GM23338 (cell line): ENCODE measurements at regions not wholly inside any gene's neighbourhood (a gene's known extent, or its start where the extent isn't known, plus 50 kb on each side); places are given as distances from the start of the nearest gene placed in this dataset.

Experiments used
- ATAC-seq: fragments of 200-7000 bp; cut with Tn5 transposase; 3 replicates; pipeline ENCODE4 v1.9.1; 2020
- DNase-seq: peaks from one replicate; pipeline ENCODE4 v3.0.0-alpha.2; 2015; ENCODE audit warnings: low spot score
- H2AFZ ChIP-seq: fragments of 200-600 bp; sonication (generic); 2 replicates; pipeline ENCODE4 v1.8.0; 2016; ENCODE audit warnings: antibody characterized with exemption, mild to moderate bottlenecking, moderate library complexity
- H3F3A ChIP-seq: fragments of 200-600 bp; sonication (generic); replicated peaks from 2 replicates; pipeline ENCODE4 v1.8.0; 2017; ENCODE audit warnings: antibody characterized with exemption, mixed run types, low read depth
- H3K27ac ChIP-seq: fragments of 200-600 bp; sonication (generic); 2 replicates; pipeline ENCODE4 v1.6.1; 2016; ENCODE audit warnings: low read depth
- H3K27me3 ChIP-seq: fragments of 200-600 bp; sonication (generic); 2 replicates; pipeline ENCODE4 v1.8.0; 2016; ENCODE audit warnings: mild to moderate bottlenecking, mixed run types, moderate library complexity; ENCODE audit not compliant: insufficient read depth
- H3K36me3 ChIP-seq: fragments of 200-600 bp; sonication (generic); 2 replicates; pipeline ENCODE4 v1.8.0; 2016; ENCODE audit warnings: mild to moderate bottlenecking; ENCODE audit not compliant: insufficient read depth
- H3K4me1 ChIP-seq: fragments of 200-600 bp; sonication (generic); 2 replicates; pipeline ENCODE4 v1.8.0; 2016; ENCODE audit warnings: mild to moderate bottlenecking, moderate library complexity; ENCODE audit not compliant: insufficient read depth
- H3K4me2 ChIP-seq: fragments of 200-600 bp; sonication (generic); 2 replicates; pipeline ENCODE4 v1.7.1; 2017; ENCODE audit warnings: mixed run types
- H3K4me3 ChIP-seq: fragments of 200-600 bp; sonication (generic); 2 replicates; pipeline ENCODE4 v1.6.1; 2016; ENCODE audit warnings: mixed run types
- H3K79me2 ChIP-seq: fragments of 200-600 bp; sonication (generic); replicated peaks from 2 replicates; pipeline ENCODE4 v1.8.0; 2017; ENCODE audit warnings: mild to moderate bottlenecking; ENCODE audit not compliant: insufficient read depth
- H3K9me2 ChIP-seq: fragments of 200-600 bp; sonication (generic); 2 replicates; pipeline ENCODE4 v1.8.0; 2017; ENCODE audit not compliant: insufficient read depth
- H4K20me1 ChIP-seq: fragments of 200-600 bp; sonication (generic); replicated peaks from 2 replicates; pipeline ENCODE4 v1.8.0; 2017; ENCODE audit warnings: mild to moderate bottlenecking; ENCODE audit not compliant: insufficient read depth
- H3K27ac Mint-ChIP-seq: 2 replicates; pipeline ENCODE4 v1.8.0; 2020; ENCODE audit warnings: inconsistent platforms, mild to moderate bottlenecking, moderate library complexity, mixed read lengths
- H3K27me3 Mint-ChIP-seq: 3 replicates; pipeline ENCODE4 v1.8.0; 2022; ENCODE audit warnings: low read depth, mild to moderate bottlenecking, moderate library complexity, mixed read lengths, inconsistent platforms; ENCODE audit not compliant: insufficient read depth, poor library complexity
- H3K36me3 Mint-ChIP-seq: 3 replicates; pipeline ENCODE4 v1.8.0; 2021; ENCODE audit warnings: low read depth, mild to moderate bottlenecking, inconsistent platforms, moderate library complexity, mixed read lengths
- H3K4me1 Mint-ChIP-seq: 3 replicates; pipeline ENCODE4 v1.8.0; 2020; ENCODE audit warnings: mild to moderate bottlenecking, inconsistent platforms, mixed read lengths
- H3K4me3 Mint-ChIP-seq: 3 replicates; pipeline ENCODE4 v1.8.0; 2021; ENCODE audit warnings: moderate library complexity, mild to moderate bottlenecking, inconsistent platforms, mixed read lengths
- H3K9me3 Mint-ChIP-seq: 3 replicates; pipeline ENCODE4 v1.8.0; 2020; ENCODE audit warnings: moderate library complexity, mild to moderate bottlenecking, inconsistent platforms, mixed read lengths
- EZH2 ChIP-seq: fragments of 200-600 bp; sonication (generic); IDR thresholded peaks from one replicate; pipeline ENCODE4 v1.8.0; 2017; ENCODE audit warnings: antibody characterized with exemption, mild to moderate bottlenecking, low read depth; ENCODE audit not compliant: unreplicated experiment
- POLR2AphosphoS5 ChIP-seq: IDR thresholded peaks from 2 replicates; pipeline ENCODE4 v1.6.1; 2016; ENCODE audit warnings: antibody characterized with exemption, low read depth
- TF ChIP-seq, protein P1 (sequence below): IDR thresholded peaks from 2 replicates; pipeline ENCODE4 v1.6.1; 2016; ENCODE audit warnings: antibody characterized with exemption
- TF ChIP-seq, protein P2 (sequence below), 2 experiments: fragments of 200-600 bp in 1 of 2; sonication (generic) in 1 of 2; conservative IDR thresholded peaks; 2 replicates each; pipeline versions ENCODE4 v1.5.1 to v1.6.1; 2016 to 2017; ENCODE audit warnings: antibody characterized with exemption in 2 of 2, low read depth in 2 of 2, mild to moderate bottlenecking in 2 of 2, moderate library complexity in 1 of 2
- TF ChIP-seq, protein P3 (sequence below): IDR thresholded peaks from one replicate; pipeline ENCODE4 v1.6.1; 2018; ENCODE audit warnings: antibody characterized with exemption; ENCODE audit not compliant: unreplicated experiment
- TF ChIP-seq, protein P4 (sequence below): fragments of 250-450 bp; sonication (Bioruptor Pico); IDR thresholded peaks from 2 replicates; pipeline ENCODE4 v1.5.0; 2020; ENCODE audit warnings: mild to moderate bottlenecking, moderate library complexity

DNA sequence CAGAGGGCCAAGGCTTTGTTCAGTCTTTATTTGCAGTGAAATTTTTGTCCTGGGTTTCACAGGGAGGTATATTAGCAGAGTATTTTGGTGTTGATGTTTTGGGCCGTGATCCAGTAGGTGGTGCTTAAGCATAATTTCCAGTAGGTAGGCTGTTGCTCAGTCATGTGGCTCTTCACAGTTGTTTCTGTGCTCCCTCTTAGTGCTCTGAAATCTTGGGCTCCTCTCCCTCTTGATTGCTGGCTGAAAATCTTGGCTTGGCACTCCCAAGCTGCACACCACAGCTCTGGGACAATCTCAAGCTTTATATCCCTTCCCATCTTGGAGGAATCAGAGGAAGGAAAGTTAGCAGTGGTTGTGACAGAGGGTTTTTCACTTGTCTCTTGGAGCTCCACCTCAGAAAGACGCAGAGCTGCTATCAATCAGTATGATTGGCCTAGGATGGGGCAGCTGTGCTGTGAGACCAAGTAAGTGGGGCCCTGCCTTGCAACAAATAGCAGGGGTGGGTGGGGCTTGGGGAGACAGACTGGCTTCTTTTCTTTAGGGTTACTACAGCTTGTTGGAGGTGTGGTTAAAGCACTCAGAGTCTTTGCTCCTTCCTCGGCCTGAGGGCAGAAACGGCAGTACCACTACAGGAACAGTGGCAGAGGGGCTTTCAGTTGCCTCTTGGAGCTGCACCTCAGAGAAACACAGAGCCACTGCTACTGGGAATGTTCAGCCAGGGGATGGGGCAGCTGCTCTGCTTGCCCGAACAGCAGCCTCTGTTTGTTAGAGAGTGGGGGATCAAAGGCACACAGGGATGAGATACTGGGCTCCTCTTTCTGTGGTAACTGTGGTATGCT is 627.0 kb downstream of the SI start:
- Histone ChIP-seq H3K36me3 (no peaks in the 10 kb centered on the region; the same call in 1 of the 2 replicates), H3K27me3 (no peaks in the 10 kb centered on the region), H3K4me1 (peaks cover 6% of the 10 kb centered on the region; the same call in 1 of the 2 replicates), H2AFZ (peak overlapping the region; percentile 98), H4K20me1 (no peaks in the 10 kb centered on the region), H3F3A (no peaks in the 10 kb centered on the region), H3K27ac (no peak overlapping the region), H3K4me2 (no peak overlapping the region), H3K4me3 (no peak overlapping the region), H3K79me2 (no peaks in the 10 kb centered on the region), H3K9me2 (peaks cover 4% of the 10 kb centered on the region)
- peaks cover 10% of the 10 kb centered on the region; the same call in 1 of the 3 replicates for H3K36me3 Mint-ChIP-seq
- H3K9me3 Mint-ChIP-seq, result peaks cover 17% of the 10 kb centered on the region
- peaks cover 6% of the 10 kb centered on the region; the same call in 2 of the 3 replicates for H3K4me1 Mint-ChIP-seq
- H3K4me3 Mint-ChIP-seq, result no peak overlapping the region
- H3K27ac Mint-ChIP-seq, result no peak overlapping the region
- TF ChIP-seq, protein P1, sequence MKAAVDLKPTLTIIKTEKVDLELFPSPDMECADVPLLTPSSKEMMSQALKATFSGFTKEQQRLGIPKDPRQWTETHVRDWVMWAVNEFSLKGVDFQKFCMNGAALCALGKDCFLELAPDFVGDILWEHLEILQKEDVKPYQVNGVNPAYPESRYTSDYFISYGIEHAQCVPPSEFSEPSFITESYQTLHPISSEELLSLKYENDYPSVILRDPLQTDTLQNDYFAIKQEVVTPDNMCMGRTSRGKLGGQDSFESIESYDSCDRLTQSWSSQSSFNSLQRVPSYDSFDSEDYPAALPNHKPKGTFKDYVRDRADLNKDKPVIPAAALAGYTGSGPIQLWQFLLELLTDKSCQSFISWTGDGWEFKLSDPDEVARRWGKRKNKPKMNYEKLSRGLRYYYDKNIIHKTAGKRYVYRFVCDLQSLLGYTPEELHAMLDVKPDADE, result no peak
- TF ChIP-seq, protein P2, sequence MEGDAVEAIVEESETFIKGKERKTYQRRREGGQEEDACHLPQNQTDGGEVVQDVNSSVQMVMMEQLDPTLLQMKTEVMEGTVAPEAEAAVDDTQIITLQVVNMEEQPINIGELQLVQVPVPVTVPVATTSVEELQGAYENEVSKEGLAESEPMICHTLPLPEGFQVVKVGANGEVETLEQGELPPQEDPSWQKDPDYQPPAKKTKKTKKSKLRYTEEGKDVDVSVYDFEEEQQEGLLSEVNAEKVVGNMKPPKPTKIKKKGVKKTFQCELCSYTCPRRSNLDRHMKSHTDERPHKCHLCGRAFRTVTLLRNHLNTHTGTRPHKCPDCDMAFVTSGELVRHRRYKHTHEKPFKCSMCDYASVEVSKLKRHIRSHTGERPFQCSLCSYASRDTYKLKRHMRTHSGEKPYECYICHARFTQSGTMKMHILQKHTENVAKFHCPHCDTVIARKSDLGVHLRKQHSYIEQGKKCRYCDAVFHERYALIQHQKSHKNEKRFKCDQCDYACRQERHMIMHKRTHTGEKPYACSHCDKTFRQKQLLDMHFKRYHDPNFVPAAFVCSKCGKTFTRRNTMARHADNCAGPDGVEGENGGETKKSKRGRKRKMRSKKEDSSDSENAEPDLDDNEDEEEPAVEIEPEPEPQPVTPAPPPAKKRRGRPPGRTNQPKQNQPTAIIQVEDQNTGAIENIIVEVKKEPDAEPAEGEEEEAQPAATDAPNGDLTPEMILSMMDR (conservative IDR thresholded peaks at IDR 0.05; ENCODE audit: low read depth in 2 of 2), result peak in 1 of 2 experiments; percentile 33; a peak in 1 of 4 replicates
- TF ChIP-seq, protein P3, sequence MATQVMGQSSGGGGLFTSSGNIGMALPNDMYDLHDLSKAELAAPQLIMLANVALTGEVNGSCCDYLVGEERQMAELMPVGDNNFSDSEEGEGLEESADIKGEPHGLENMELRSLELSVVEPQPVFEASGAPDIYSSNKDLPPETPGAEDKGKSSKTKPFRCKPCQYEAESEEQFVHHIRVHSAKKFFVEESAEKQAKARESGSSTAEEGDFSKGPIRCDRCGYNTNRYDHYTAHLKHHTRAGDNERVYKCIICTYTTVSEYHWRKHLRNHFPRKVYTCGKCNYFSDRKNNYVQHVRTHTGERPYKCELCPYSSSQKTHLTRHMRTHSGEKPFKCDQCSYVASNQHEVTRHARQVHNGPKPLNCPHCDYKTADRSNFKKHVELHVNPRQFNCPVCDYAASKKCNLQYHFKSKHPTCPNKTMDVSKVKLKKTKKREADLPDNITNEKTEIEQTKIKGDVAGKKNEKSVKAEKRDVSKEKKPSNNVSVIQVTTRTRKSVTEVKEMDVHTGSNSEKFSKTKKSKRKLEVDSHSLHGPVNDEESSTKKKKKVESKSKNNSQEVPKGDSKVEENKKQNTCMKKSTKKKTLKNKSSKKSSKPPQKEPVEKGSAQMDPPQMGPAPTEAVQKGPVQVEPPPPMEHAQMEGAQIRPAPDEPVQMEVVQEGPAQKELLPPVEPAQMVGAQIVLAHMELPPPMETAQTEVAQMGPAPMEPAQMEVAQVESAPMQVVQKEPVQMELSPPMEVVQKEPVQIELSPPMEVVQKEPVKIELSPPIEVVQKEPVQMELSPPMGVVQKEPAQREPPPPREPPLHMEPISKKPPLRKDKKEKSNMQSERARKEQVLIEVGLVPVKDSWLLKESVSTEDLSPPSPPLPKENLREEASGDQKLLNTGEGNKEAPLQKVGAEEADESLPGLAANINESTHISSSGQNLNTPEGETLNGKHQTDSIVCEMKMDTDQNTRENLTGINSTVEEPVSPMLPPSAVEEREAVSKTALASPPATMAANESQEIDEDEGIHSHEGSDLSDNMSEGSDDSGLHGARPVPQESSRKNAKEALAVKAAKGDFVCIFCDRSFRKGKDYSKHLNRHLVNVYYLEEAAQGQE, result no peak
- TF ChIP-seq POLR2AphosphoS5 (no peak), EZH2 (no peak)
- TF ChIP-seq, protein P4, sequence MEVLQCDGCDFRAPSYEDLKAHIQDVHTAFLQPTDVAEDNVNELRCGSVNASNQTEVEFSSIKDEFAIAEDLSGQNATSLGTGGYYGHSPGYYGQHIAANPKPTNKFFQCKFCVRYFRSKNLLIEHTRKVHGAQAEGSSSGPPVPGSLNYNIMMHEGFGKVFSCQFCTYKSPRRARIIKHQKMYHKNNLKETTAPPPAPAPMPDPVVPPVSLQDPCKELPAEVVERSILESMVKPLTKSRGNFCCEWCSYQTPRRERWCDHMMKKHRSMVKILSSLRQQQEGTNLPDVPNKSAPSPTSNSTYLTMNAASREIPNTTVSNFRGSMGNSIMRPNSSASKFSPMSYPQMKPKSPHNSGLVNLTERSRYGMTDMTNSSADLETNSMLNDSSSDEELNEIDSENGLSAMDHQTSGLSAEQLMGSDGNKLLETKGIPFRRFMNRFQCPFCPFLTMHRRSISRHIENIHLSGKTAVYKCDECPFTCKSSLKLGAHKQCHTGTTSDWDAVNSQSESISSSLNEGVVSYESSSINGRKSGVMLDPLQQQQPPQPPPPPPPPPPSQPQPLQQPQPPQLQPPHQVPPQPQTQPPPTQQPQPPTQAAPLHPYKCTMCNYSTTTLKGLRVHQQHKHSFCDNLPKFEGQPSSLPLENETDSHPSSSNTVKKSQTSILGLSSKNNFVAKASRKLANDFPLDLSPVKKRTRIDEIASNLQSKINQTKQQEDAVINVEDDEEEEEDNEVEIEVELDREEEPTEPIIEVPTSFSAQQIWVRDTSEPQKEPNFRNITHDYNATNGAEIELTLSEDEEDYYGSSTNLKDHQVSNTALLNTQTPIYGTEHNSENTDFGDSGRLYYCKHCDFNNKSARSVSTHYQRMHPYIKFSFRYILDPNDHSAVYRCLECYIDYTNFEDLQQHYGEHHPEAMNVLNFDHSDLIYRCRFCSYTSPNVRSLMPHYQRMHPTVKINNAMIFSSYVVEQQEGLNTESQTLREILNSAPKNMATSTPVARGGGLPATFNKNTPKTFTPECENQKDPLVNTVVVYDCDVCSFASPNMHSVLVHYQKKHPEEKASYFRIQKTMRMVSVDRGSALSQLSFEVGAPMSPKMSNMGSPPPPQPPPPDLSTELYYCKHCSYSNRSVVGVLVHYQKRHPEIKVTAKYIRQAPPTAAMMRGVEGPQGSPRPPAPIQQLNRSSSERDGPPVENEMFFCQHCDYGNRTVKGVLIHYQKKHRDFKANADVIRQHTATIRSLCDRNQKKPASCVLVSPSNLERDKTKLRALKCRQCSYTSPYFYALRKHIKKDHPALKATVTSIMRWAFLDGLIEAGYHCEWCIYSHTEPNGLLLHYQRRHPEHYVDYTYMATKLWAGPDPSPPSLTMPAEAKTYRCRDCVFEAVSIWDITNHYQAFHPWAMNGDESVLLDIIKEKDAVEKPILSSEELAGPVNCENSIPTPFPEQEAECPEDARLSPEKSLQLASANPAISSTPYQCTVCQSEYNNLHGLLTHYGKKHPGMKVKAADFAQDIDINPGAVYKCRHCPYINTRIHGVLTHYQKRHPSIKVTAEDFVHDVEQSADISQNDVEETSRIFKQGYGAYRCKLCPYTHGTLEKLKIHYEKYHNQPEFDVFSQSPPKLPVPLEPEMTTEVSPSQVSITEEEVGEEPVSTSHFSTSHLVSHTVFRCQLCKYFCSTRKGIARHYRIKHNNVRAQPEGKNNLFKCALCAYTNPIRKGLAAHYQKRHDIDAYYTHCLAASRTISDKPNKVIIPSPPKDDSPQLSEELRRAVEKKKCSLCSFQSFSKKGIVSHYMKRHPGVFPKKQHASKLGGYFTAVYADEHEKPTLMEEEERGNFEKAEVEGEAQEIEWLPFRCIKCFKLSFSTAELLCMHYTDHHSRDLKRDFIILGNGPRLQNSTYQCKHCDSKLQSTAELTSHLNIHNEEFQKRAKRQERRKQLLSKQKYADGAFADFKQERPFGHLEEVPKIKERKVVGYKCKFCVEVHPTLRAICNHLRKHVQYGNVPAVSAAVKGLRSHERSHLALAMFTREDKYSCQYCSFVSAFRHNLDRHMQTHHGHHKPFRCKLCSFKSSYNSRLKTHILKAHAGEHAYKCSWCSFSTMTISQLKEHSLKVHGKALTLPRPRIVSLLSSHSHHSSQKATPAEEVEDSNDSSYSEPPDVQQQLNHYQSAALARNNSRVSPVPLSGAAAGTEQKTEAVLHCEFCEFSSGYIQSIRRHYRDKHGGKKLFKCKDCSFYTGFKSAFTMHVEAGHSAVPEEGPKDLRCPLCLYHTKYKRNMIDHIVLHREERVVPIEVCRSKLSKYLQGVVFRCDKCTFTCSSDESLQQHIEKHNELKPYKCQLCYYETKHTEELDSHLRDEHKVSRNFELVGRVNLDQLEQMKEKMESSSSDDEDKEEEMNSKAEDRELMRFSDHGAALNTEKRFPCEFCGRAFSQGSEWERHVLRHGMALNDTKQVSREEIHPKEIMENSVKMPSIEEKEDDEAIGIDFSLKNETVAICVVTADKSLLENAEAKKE (CRISPR knock-in tag), result no peak
- H3K27me3 Mint-ChIP-seq, result no peaks in the 10 kb centered on the region
- ATAC-seq, result peak; percentile 67
- peak; percentile 29 for DNase-seq
